H1 (cell line): ENCODE measurements at regions not wholly inside any gene's neighbourhood (a gene's known extent, or its start where the extent isn't known, plus 50 kb on each side); places are given as distances from the start of the nearest gene placed in this dataset.

Experiments
- CTCF ChIP-seq, 3 experiments: IDR thresholded peaks; 1 replicate in 2 of 3; 2 replicates in 1 of 3; pipeline versions ENCODE4 v1.5.1 to v1.6.1; 2011; ENCODE audit warnings: low read length in 3 of 3, mild to moderate bottlenecking in 3 of 3, inconsistent platforms in 2 of 3, low read depth in 1 of 3, moderate library complexity in 1 of 3; ENCODE audit not compliant: insufficient read depth in 1 of 3; ENCODE audit errors: control extremely low read depth in 1 of 3
- PHF8 ChIP-seq: fragments of 200-600 bp; sonication (generic); conservative IDR thresholded peaks from 2 replicates; pipeline ENCODE4 v1.7.1; 2012; ENCODE audit warnings: low read depth, mild to moderate bottlenecking, inconsistent platforms, low read length, moderate library complexity
- POLR2A ChIP-seq, 2 experiments: IDR thresholded peaks; 1 replicate in 1 of 2; 2 replicates in 1 of 2; pipeline ENCODE4 v1.6.1; 2011; ENCODE audit warnings: low read depth in 2 of 2, low read length in 2 of 2, mild to moderate bottlenecking in 2 of 2; ENCODE audit errors: control extremely low read depth in 1 of 2
- RBBP5 ChIP-seq: IDR thresholded peaks from 2 replicates; pipeline ENCODE4 v1.7.1; 2012; ENCODE audit warnings: low read depth, mild to moderate bottlenecking, inconsistent platforms, low read length, moderate library complexity, borderline replicate concordance
- RFX5 ChIP-seq: IDR thresholded peaks from 2 replicates; pipeline ENCODE4 v1.6.1; 2011; ENCODE audit warnings: low read depth, low read length, improper control_type of control experiment, borderline replicate concordance

GRCh38 chr6:28675600-28675999 lies 149.9 kb downstream of the GPX5 start:
- TF ChIP-seq POLR2A (IDR thresholded peaks at IDR 0.05; ENCODE audit: control extremely low read depth in 1 of 2, low read depth in 2 of 2, low read length in 2 of 2) (no peak), RFX5 (no peak), RBBP5 (no peak), CTCF (IDR thresholded peaks at IDR 0.05; ENCODE audit: control extremely low read depth in 1 of 3, insufficient read depth in 1 of 3, low read depth in 1 of 3, low read length in 3 of 3) (no peak), PHF8 (no peak)
